ENCODE measurements at regions not wholly inside any gene's neighbourhood (a gene's known extent, or its start where the extent isn't known, plus 50 kb on each side); places are given as distances from the start of the nearest gene placed in this dataset.
A peak's percentile ranks its signal among the peaks of the same experiment; 100 is the strongest.

DNA sequence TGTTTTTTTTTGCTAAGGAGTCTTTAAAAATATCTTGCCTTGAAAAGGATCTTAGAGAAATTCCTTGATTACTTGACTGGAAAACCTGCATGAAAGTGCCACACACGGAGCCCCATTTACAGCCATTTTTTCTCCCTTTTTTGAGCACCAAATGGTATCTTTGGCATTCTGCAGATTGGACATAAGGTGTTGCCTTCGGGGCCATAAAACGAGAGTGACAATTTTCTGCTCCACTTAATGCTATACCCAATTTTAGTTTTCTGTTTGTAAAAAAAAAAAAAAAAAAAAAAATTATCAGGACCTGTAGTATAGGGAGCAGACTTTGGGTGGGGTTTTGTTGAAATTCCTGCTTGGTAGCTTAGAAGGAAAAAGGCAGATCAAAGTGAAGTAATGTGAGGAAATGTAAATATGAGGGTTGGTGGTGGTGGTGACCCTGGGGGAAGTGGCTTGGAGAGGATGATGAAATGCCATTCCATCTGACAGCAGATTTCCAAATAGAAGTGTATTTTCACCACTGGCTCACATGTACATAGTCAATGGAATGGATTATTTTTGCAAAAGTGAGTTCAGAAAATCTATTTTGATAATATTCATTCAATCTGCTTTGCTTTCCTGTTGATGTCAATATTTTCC, 212.1 kb upstream of the SOX4 start:
- DNase-seq (ENCODE audit: low read depth in 2 of 2): no peak

DNA sequence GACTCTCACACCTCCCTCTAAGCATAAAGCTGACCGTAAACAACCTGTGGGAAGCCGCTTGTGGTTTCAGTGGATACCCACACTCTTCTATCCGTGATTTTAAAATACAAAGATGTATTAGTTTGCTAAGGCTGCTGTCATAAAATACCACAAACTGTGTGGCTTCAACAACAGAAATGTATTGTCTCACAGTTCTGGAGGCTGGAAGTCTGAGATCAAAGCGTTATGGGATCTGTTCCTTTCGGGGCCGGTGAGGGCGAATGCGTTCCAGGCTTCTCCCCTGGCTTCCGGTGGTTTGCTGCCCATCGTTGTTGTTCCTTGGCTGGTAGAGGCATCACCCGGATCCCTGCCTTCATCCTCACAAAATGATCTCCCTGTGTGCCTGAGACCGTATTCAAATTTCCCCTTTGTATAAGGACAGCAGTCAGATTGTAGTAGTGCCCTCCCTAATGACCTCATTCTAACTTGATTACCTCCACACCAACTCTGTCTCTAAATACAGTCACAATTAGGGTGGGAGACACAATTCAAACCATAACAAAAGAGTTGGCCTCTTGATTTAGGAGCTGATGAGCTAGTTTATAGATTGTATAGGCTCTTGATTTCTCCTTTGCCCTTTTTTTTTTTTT, 210.6 kb upstream of the SOX4 start:
- no peak for DNase-seq (ENCODE audit: low read depth in 2 of 2)

DNA sequence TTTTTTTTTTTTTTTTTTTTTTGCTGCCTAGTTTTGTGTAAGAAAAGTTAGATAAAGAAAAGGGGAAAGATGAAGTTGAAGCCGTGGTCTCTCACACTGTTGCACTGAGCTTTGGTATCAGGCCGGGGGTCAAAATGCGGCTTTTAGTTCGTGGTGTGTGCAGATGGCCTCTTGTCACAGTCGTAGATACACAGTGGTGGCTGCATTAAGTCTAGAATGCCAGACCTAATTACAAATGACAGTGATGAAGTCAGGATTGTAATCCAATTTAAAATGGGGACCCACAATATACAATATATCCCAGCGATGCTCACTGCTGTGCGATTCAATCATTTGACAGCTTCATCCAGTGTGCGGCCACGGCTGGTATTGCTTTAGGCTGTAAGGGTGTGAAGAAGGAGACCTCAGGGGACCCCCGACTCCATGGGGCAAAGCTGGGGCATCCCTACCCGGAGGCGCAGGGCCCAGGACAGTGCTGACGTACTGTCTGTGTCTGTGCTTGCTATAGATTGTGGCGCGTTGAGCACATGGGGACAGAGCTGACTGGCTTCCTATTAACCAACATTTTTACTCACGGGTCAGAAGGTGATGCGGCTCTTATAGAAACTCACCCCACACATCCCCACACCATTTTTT, 210.0 kb upstream of the SOX4 start:
- DNase-seq (ENCODE audit: low read depth in 2 of 2): no peak

DNA sequence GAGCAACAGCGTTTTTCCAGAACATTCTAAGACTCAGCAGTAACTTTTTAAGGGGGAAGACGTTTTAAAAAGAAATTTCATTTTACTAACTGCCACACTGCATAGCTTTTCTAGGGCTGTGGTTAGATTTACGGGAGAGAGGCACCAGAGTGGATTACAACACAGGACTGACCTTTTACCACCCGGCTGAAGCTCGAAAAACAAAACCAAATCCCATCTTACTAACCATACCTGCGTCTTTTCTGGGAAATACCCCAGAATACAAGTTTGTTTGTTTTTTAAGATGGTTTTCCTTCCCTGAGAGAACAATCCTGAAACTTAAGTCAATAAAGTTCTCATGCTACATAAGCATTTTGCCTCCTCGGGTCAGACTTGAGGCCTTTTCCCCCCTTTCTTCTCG, 209.3 kb upstream of the SOX4 start:
- DNase-seq (ENCODE audit: low read depth in 2 of 2): no peak

DNA sequence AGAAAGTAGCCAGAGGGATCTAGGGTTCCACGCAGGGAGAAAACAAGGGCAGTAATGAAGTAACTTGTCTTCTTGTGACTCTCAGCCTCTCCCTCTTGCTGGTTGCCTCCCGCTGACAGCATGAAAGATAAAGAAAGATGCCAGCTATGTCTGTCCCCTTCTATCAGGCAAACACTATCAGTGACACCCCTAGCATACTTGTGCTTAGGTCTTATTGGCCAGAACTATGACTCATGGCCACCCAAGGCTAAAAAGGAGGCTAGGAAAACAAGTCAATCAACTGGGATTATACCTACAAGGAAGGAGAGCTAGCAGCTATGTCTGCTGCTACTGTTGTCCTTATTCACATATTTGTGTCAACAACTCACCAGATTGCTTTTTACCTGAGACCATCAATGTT, 206.8 kb upstream of the SOX4 start:
- DNase-seq (ENCODE audit: low read depth in 2 of 2): no peak

DNA sequence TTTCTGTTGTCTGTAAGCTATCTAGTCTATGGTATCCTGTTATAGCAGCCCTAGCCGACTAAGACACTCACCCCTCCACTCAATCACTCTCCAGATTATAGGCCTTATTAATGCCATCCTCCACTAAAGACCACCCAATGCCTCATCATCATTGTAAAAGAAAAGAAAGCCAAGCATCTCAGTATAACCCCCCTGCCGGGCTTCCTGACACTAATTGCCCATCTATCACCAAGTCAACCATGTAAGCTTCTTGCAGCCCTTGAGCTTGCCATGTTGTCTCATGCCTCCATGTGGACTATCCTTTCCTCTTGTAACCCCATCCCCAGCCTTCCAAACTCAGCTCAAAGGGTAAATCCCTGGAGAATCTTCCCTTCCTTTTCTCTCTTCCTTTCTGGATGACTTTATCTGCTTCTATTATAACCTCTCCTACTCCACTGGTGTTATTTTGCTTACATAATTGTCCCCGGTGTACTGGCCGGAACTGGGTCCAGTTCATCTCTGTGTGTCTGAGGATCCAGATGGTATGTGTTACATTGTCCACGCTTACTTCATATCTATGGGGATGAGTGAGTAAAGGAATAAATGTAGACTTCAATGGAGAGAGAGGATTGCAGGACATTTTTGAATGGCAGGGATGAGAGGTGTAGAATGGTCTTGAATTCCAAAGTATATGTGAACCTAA, 202.9 kb upstream of the SOX4 start:
- DNase-seq (ENCODE audit: low read depth in 2 of 2): no peak

DNA sequence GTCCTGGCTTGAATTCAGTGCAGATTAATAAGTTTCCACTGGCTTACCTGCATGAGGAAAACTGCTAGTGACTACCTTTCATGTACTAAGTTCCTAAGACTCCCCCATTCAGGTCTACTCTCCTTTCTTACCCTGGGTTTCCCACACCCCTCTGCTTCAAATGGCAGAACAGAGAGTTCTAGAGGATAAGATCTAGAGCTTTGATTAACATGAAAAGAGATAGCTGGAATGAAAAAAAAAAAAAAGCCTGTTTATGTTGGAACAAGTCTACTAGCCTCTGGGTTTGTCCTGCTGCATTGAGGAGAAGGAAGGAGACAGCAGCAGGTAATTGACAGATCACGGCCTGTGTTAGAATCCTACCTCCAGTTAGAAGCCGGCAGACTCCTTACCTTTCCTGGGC, 201.4 kb upstream of the SOX4 start:
- DNase-seq (ENCODE audit: low read depth in 2 of 2): no peak

DNA sequence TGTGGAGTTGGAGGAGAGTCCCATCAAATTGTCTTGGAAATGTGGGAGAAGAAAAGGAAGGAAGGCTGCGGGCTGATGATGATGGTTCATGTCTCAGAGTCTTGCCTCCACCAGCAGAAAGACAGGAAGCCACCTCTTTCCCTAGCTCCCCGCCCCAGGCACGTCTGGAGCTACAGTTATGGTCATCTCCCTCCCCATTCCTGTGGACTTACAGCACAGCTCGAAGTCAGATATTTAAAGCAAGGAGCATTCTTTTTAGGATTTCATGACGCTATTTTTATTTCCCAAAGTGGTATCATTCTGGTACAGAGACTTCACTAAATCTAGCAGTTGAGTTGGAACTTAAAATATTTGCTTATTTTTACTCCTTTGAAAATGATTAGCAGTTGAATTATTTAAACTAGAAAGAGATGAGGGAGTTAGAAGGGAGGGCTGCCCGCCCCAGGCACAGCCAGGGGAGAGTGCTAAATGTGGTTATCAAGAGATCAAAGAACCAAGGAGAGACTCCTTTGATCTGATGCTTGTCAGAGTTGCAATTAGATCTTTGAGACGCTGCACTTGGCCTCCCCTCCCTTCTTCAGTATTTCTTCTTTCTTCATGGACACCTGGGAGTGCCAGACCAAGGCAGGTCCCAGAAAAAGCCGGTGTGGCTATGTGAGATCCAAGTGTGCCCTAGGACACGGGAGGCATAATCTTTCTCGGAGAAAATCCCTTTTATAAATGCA, 199.9 kb upstream of the SOX4 start:
- no peak for DNase-seq (ENCODE audit: low read depth in 2 of 2)

DNA sequence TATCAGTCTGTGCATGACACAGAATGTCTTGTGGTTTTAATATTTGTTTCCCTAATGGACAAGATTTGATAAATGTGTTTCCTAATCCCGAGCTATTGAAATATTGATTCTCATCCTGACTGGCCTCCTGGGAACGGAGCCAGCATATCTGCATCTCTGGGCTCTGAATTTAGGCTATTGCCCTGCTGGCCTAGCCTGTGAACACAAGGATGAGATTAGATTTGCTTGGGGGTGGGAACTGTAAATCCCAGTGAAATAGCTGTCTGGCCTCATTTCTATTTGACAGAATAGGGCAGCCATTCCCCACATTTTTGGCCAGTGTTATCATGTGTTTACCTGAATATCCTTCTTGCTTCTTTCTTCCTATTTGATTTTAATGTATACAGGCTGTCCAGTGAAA, 198.4 kb upstream of the SOX4 start:
- DNase-seq (ENCODE audit: low read depth in 2 of 2): no peak

DNA sequence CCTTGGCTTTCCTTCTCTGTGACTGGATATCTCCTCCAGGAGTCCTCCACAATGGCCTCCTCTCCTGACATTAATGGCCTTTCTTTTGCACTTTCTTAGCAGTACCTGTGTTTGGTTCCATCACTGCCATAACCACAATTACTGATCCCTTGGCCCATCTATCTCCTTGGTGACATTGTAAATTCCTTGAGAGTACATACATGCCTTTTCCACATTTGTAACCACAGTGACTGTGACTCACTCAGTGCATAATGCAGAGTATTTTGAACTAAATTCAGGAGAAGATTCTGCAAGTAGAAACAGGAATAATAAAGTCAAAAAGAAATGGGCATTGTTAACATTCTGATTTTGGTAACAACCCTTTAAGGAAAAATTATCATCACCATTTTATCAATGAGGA, 197.2 kb upstream of the SOX4 start:
- no peak for DNase-seq (ENCODE audit: low read depth in 2 of 2)

DNA sequence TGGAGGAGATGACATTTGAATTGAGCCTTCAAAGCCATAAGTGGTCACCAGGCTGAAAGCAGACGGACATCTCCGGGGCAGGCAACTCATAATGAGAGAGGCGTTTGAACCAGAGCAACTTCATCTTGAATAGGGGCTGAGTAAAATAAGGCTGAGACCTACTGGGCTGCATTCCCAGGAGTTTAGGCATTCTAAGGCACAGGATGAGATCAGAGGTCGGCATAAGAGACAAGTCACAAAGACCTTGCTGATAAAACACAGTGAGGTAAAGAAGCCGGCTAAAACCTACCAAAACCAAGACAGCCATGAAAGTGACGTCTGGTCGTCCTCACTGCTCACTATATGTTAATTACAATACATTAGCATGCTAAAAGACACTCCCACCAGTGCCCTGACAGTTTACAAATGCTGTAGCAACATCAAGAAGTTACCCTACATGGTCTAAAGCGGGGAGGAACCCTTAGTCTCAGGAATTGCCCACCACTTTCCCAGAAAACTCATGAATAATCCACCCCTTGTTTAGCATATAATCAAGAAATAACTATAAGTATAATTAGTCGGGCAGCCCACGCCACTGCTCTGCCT, 194.7 kb upstream of the SOX4 start:
- DNase-seq (ENCODE audit: low read depth in 2 of 2): no peak

DNA sequence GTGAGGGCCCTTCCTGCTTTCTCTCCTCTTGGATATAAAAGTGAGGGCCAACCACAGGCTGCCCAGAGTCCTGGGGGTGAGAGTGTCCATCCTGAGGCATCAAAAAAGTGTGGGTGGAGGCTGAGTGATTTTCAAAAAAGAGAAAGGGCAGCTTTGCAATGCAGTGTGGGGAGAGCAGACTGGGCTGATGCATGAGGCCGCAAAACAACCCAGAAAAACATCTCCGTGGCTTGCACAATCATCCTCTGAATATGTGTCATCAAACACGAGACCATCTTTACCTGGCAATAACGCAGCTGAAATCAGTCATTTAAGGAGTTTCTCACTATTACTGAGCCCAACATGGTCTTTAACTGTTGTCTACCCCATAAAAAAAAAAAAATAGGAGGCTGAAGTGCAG, 191.2 kb upstream of the SOX4 start:
- DNase-seq (ENCODE audit: low read depth in 2 of 2): peak; percentile 6 to 28

DNA sequence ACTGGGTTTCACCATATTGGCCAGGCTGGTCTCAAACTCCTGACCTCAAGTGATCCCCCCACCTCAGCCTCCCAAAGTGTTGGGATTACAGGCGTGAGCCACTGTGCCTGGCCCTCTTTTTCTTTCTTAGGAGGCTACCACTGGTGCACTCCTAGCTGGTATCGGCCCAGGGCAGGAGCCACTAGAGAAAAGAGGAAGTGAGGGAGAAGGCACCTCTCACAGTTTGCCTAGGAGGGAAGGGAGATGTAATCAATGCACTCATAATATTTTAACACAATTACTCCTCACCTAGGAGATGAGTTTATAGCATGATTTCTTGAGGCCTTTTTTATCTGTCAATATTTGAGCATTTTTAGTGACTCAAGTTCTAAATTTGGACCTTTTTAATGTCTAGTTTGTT, 189.0 kb upstream of the SOX4 start:
- DNase-seq (ENCODE audit: low read depth in 2 of 2): no peak

DNA sequence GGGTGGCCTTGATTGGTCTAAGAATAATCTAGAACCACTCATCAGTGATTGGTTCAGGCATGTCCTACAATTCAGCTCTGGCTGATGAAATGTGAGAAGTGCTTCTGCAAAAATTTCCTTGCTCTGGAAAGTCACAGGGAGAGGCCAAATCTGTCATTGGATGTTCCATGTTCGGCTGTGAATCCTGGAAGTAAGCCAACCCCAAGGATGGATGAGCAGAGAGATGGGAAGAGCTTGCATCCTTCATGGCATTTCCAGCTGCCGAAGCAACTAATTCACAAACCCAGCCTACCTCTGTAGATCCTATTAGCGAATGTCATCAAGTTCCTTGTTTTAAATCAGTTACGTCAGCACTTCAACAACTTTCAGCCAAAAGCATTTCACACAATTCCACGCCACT, 187.2 kb upstream of the SOX4 start:
- no peak for DNase-seq (ENCODE audit: low read depth in 2 of 2)

DNA sequence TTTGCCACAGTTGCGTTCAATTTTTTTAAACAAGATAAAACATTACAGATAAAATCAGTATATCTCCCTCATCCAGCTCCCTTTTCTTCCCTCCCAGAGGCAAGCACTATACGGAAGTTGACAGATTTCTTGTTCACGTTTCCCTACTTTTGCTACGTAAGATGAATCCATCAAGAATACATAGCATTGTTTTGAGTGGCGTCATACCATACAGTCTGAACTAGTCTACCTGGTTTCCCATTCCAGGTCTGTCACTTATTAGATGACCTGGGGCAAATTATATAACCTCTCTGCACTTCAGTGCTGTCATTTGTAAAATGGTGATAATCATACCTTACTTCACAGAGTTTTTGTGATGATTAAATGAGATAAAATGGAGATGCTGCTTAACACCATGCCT, 184.3 kb upstream of the SOX4 start:
- DNase-seq (ENCODE audit: low read depth in 2 of 2): no peak

DNA sequence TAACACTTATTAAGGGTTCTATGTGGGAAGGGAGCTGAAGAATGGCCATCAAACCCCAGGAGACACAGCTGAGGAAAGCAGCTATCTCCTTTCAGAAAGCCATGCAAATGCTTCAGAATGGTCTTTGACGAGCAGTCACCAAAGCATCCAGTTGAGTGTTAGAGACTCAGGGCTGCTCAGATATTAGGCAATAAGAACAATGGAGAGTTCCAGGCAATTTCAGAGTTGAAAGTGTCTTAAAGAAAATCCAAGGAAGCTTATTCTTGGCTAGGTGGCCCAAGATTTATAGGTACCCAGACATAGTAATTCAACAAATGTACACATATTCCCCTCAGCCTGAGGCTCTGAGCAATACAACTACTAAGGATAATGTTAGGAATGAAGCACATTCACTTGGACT, 180.1 kb upstream of the SOX4 start:
- DNase-seq (ENCODE audit: low read depth in 2 of 2): no peak

DNA sequence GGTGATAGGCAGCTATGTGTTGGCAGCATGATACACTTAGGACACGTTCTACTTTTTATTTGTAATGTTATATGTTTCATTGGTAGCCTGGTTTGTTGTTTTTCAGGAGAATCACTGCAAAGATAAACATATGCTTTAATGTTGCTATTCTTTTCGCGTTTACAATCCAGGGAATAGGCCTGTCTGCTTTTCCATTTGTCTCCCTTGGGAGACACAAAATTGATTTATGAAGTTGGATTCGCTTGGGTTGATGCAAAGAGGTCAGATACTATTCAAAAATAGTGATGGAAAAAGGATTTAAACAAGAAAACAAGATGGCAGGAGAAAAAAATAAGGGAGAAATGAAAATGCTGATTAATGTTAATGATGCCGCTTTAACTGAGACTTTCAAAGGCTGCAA, 179.5 kb upstream of the SOX4 start:
- no peak for DNase-seq (ENCODE audit: low read depth in 2 of 2)

DNA sequence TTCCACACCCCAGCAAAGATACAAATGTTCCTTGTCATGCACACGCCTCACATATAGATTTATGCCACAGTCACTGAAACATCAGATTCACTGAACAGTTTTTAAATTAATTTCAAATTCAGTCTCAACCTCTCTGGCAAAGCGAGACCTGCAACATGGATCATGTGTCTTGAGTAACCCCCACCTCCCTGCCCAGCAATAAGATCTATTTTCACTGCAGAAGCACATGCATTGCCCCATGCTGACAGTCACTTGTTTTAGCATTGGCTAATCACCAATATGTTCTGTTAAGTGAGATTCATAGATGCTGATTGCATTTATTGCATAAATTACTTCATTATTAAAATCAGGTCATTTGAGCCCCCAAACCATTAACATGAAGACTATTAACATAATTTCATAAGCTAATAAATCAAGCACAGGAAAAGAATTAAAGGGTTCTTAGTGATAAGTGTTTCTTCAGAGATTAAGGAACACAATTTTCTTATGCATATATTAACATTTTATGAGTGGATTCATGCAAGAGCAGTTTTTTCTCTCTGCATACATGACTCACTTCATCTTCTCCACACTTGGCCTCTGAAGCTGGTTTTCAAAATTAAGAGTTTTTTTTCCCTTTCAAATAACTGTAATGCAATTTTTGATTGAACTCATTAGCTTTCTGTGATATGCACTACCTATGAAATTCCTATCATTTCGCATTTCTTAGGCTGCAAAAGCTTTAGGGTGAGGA, 173.2 kb upstream of the SOX4 start:
- DNase-seq (ENCODE audit: low read depth in 2 of 2): no peak

DNA sequence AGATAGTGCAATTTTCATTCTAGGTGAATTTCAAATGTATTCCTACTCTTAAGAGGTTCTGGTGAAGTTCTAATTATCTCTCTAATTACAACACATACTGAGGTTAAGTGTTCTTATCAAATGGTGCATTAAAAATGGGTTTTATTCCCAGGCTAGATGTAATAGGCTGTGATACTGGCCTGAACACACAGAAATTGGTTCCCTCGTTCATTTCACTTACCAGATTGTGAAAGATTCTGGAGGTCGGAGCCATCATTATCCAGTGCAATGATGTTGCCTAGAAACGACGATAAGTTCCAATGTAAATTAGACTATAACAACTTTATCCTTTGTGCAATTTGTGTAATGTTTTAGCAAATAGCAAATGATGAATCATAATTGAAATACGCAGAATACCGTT, 172.6 kb upstream of the SOX4 start:
- DNase-seq (ENCODE audit: low read depth in 2 of 2): no peak

DNA sequence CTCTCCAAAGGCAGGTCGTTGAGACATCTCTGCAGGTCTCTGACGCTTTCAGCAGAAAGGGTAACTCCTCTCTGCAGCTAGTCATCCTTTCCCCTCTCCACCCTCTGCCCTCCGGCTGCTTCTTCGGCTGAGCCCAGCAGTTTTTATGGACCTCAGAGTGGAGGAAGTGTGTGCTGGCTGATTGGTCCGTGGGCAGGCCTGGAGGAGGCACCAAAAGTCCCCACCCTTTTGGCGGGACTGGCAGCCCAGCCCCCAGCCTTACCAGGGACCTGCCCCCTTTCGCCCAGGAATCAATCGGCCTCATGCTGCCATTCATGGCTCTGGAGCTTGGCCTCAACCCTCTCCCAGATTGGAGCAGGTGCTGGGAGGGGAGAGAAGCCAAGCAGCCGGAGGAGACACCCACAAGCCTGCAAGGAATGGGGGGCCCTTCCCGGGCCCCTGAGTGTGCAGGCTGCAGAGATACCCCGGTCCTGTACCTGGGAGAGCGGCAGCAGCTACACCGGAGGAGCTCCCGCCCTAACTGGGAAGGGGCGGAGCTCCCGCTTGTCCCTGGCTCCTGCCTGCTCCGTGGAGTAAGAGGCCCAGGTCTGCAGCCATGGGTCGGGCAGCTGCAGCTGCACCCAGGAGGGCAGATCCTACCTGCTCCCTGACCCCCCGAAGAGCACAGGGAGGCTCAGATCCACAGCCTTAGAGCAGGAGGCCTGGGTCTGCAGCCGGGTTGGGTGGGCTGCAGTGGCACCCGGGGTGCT, 170.3 kb upstream of the SOX4 start:
- no peak for DNase-seq (ENCODE audit: low read depth in 2 of 2)

All from stimulated activated CD8-positive, alpha-beta memory T cell treated with anti-CD3 and anti-CD28 coated beads, Interleukin-15, amount 100 ng/mL, for 48 hours (primary cell).